HG03342 (cell line): ENCODE measurements at regions not wholly inside any gene's neighbourhood (a gene's known extent, or its start where the extent isn't known, plus 50 kb on each side); places are given as distances from the start of the nearest gene placed in this dataset.

ENCODE experiments used
- ATAC-seq: cut with Tn5 transposase; IDR thresholded peaks from one replicate; pipeline ENCODE4 v1.9.1; 2021; ENCODE audit warnings: mild to moderate bottlenecking, moderate library complexity; ENCODE audit not compliant: unreplicated experiment

GRCh38 chr4:130419211-130419975 lies 1323.4 kb downstream of the C4orf33 start:
- no peak for ATAC-seq

GRCh38 chr4:130422261-130422660 lies 1326.3 kb downstream of the C4orf33 start:
- no peak for ATAC-seq

DNA sequence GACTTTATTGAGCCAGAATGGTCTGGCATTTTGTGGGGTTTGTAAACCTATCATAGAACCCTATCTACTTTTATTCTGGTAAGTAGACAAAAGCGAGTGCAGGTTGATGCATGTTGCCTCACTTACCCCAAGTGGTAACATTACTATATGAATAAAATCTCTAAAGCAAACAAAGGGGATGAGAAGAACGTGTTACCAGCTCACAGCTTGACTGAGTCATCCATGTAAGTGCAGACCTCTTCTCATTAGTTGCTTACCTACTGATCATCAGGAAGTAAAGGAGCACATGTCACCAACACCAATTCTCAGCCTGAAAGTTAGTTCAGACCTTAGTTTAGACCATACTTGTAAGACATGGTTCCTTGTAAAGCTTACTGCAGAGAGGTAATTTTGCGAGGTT lies 1328.3 kb downstream of the C4orf33 start:
- ATAC-seq = no peak

DNA sequence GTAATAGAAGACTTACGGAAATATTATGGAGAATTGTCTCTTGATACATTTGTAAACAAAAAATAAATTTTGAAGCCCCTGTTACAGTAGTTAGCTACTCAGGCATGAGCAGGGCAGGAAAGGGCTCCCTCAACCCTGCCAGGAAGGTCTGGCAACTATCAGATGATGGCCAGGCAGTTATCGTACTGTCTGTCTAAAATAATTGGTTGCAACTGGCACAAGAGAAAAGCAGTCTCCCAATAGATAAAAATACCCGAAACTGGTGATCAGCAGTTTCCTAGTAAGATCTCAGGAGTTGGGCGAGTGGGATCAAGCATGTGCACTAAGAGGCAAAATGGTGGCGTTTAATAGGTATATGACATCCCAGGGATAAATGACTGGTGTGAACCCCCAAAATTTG lies 1336.3 kb downstream of the C4orf33 start:
- ATAC-seq = no peak

DNA sequence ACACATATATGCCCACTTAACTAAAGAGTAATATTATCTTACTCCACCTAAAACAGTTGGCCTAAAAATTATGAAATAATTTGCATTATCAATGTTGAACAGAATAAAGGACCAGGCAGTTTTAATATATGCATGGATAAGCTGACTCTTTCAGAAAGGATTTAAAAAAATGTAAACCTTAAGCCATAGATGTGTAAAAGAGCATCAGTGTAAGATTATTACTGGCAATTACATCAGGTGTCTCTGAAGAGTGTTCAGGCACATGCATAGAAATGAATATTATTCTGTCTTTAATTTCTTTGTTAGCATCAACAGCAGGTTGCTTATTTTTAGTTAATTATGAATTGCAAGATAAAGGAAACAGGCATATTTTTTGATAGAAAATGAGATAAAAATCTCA lies 1353.8 kb downstream of the C4orf33 start:
- ATAC-seq = no peak

DNA sequence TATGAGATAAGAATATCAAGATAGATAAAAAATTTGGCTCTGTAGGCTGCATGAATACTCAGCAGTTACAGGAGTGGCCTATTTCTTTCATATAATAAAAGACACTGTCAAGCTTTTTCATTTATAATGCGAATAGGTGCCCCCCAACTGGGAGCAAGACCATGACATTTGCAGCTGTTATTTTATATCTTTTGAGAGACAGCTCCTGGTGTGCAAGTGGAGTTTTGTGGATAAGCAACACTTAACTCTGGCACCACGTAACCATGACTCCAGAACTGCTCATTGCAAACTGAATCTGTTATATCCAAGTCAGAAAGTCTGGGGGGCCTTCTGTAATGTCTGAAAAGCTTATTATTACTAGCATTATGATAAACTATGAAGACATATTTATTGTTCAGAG lies 1372.4 kb downstream of the C4orf33 start:
- ATAC-seq = no peak

DNA sequence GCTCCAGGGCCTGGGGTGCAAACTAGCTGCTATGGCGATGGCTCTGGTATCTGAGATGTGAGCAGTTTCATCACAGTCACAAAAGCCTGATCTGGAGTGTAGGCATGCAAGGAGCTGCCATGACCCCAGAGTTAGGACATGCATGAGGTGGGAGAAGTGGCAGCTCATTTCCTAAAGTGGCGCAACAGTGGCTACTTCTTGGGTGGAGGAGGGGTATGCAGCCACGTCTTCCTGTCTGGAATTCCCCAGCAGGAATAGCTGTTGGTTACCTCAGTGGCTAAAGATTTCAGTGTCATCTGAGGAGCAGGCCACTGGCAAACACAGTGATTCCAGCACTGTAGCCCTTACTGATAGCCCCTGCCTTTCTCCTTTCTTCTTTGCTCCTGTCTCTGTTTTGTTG lies 1382.5 kb downstream of the C4orf33 start:
- no peak for ATAC-seq

GRCh38 chr4:130479020-130479419 lies 1383.1 kb downstream of the C4orf33 start:
- ATAC-seq = no peak

DNA sequence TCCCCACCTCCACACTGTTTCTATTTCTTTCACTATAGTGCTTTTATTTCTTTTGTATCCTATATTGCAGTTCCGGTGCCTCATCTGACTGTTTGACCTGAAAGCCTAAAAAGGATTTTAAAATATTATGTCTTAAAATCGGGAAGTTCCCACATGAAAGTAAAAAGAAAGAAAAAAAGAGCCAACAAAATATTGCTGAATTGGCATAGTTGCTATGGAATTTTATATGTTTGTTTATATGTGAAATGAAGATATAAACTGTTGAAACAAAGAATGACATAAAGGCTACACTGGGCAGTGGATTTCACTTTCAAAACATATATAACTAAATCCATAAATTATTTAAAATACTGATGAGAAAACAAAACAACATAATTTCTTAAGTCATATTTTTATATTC lies 1383.7 kb downstream of the C4orf33 start:
- ATAC-seq = no peak

GRCh38 chr4:130484826-130485225 lies 1388.9 kb downstream of the C4orf33 start:
- no peak for ATAC-seq

GRCh38 chr4:130485371-130485770 lies 1389.4 kb downstream of the C4orf33 start:
- no peak for ATAC-seq

DNA sequence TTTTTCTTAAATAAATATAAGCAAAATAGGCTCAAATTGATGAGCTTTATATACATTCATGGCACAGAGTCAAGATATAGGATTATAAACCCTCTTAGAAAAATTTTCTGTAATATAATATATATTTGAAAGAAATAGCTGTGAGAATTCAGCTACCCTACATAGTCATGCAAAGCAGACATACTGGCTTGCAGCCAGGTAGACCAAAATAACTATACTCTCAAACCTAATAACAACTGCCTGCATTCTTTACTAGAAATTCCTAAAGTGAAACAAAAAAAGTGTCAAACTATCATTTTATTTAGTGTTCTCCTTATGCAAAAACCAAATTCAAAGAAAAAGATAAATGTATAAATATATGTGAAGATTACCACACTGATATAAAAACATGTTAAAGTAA lies 1390.2 kb downstream of the C4orf33 start:
- no peak for ATAC-seq

GRCh38 chr4:130486841-130487240 lies 1390.9 kb downstream of the C4orf33 start:
- no peak for ATAC-seq

- ATAC-seq = no peak
Measured at GRCh38 chr4:130510661-130511060, 1414.7 kb downstream of the C4orf33 start.

DNA sequence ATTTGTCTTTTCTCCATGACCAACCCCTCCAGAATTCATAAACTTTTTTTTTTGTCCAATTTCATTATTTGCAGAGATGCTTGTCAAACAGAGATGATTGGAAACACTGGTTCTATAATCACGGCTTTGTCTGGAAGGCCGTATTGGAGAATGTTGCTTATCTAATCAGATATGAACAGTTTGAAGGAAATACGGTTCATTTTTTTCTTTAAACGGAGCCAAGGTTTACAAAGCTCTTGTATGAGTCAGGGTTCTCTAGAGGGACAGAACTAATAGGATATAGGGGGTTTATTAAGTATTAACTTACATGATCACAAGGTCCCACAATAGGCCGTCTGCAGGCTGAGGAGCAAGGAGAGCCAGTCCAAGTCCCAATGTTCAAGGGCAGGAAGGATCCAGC lies 1415.8 kb downstream of the C4orf33 start:
- ATAC-seq = no peak

- no peak for ATAC-seq
Measured at GRCh38 chr4:130524057-130524456, 1428.1 kb downstream of the C4orf33 start.

- ATAC-seq = no peak
Measured at GRCh38 chr4:130530505-130530904, 1434.6 kb downstream of the C4orf33 start.

GRCh38 chr4:130534651-130535050 lies 1438.7 kb downstream of the C4orf33 start:
- no peak for ATAC-seq

GRCh38 chr4:130542953-130543352 lies 1447.0 kb downstream of the C4orf33 start:
- ATAC-seq = no peak

GRCh38 chr4:130545171-130545570 lies 1449.2 kb downstream of the C4orf33 start:
- ATAC-seq = no peak

DNA sequence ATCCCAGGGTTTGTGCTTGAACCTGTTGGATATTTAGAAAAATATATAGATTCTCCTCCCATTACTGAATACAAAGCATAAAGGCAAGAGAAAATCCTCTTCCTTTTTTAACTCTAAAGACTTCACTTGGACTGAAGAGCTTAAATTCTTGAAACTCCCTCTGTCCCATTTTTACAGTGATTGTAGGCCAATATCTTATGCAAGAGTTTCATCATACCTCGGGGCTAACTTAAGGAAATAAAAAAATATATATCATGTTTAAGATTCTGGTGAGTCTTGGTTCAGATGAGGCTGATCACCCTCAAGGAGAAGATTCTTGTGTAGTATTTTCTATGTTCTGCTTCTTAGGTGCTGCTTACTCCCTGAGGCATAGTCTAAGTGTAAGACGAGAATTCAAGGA lies 1449.6 kb downstream of the C4orf33 start:
- no peak for ATAC-seq

DNA sequence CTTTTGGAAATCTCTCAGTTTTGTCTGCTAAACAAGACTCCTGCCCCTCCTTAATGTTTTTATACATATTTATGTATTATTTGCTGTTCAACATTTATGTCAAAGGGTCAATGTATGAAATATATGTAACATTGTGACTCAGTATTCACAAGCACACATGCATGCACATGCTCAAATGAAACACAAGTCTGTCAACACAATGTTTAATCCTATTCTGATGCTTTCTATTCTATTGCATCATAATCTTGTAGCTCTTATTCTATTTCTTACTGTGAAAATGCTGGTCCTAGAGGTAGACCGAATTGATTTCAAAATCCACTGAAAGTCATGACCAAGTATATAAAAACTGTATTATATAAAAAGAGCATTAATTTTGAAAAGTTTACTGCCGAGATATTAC lies 1463.3 kb downstream of the C4orf33 start:
- ATAC-seq = no peak
